ENCODE measurements at regions not wholly inside any gene's neighbourhood (a gene's known extent, or its start where the extent isn't known, plus 50 kb on each side); places are given as distances from the start of the nearest gene placed in this dataset.

DNA sequence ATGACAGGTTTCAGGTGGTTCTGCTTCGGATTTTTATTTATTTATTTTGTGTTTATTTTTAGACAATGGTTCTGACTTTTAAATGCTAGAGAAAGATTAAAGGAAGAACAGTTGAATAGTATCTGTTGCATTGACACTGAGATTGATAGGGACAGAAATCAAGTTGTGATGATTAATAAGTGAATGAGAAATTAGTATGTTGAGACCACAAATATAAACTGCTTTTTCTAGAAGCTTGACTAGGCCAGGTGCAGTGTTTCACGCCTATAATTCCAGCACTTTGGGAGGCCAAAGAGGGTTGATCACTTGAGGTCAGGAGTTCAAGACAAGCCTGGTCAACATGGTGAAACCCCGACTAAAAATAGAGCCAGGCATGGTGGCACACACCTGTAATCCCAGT is 65.1 kb upstream of the TNRC6B start:
- TF ChIP-seq POLR2AphosphoS5 (IDR thresholded peaks at IDR 0.05; ENCODE audit: insufficient read depth in 1 of 2, low read depth in 1 of 2) (no peak), POLR2A (IDR thresholded peaks at IDR 0.05) (no peak)
- TF ChIP-seq, protein P1, sequence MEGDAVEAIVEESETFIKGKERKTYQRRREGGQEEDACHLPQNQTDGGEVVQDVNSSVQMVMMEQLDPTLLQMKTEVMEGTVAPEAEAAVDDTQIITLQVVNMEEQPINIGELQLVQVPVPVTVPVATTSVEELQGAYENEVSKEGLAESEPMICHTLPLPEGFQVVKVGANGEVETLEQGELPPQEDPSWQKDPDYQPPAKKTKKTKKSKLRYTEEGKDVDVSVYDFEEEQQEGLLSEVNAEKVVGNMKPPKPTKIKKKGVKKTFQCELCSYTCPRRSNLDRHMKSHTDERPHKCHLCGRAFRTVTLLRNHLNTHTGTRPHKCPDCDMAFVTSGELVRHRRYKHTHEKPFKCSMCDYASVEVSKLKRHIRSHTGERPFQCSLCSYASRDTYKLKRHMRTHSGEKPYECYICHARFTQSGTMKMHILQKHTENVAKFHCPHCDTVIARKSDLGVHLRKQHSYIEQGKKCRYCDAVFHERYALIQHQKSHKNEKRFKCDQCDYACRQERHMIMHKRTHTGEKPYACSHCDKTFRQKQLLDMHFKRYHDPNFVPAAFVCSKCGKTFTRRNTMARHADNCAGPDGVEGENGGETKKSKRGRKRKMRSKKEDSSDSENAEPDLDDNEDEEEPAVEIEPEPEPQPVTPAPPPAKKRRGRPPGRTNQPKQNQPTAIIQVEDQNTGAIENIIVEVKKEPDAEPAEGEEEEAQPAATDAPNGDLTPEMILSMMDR (IDR thresholded peaks at IDR 0.05): no peak
